NCI-H226 (cell line): ENCODE measurements at regions not wholly inside any gene's neighbourhood (a gene's known extent, or its start where the extent isn't known, plus 50 kb on each side); places are given as distances from the start of the nearest gene placed in this dataset.

Experiments used
- DNase-seq: peaks from one replicate; pipeline ENCODE4 v3.0.0-alpha.2; 2015

DNA sequence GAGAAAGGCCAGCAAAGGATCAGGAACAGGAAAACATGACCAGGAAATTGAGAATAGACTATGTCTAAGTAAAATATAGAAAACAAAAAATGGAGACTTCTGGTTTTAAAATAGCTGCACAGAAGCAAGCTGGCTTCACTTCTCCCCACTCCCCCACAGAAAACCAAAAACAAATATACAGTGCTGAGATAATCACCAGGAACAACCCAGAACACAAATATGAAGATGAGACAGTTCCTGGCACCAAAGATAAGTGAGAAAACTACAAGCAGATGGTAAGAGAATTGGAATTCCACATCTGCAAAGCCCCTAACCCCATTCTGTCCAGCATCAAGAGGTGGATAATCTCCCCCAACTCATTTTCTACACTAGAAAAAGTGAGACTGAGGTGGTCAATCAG, 397.7 kb downstream of the SUCLA2 start:
- peak; percentile 31 for DNase-seq

DNA sequence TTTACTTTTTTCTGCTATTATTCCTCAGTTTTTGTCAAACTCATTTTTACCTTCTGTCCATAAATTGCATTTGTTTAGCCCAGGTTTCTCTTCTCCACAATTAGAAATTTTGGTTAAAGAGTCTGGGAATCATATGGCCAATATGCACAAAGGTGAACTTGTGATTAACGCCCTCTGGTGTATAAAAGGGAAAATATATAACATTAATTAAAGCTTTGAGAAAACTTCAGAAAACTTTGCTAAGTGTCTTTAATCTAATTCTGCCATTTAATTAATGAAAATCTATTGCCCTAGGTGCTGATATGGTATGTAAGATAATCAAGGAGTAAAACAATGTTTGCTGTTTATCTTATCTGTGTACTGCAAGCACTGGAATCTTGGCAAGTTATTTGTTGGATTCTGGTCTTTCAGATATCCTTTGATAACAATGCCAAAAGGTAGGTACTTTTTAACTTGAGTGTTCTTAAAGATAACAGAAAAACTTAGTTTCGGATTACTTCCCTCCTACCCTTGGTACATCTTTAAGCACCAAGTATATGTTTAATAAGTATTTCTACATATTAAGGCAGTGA, 402.6 kb downstream of the SUCLA2 start:
- DNase-seq, result no peak

- DNase-seq, result peak; percentile 17
Observed at GRCh38 chr13:47594833-47595232, 406.2 kb downstream of the SUCLA2 start.

DNA sequence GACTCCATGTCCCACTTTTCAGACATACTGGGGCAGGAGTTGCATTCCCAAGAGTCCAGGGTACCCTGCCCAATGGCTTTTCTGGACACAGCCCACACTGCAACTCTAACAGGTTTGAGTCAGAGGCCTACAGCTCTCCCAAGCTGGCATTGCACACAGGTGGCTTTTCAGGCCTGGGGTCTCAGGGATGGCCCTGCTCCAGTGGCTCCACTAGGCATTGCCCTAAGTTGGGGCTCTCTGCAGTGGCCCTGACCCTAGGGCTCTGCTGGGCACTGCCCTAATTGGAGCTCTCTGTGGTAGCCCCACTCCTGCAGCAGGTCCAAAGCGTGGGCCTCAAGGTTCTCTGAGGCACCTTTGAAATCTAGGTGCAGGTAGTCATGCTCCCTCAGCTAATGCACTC, 408.8 kb downstream of the SUCLA2 start:
- DNase-seq, result no peak

DNA sequence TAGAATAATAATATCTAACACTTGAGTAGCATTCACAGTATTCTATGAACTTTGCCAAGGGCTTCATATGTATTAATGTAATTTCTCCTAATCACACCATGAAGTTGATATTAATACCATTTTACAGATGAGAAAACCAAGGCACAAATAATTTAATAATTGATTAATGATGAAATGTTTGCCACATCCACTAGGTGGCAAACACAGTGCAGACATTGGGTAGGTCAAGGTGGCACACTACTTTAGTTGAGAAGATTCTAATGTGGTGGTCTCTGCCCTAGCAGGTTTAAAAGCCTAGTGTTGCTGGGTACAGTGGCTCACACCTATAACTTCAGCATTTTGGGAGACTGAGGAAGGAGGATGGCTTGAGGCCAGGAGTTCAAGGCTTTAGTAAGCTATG, 412.4 kb downstream of the SUCLA2 start:
- no peak for DNase-seq

DNA sequence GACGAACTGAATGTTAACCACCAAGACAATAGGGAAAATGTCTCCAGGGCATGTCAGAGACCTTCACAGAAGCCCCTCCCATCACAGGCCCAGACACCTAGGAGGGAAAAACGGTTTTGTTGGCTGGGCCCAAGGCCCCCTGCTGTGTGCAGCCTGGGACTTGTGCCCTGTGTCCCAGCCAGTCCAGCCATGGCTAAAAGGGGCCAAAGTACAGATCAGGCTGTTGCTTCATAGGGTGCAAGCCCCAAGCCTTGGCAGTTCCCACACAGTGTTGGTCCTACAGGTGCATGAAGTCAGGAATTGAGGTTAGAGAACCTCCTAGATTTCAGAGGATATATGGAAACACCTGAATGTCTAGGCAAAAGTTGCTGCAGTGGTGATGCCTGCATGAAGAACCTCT, 428.7 kb downstream of the SUCLA2 start:
- no peak for DNase-seq

- DNase-seq, result no peak
Observed at GRCh38 chr13:47564041-47564440, 437.0 kb downstream of the SUCLA2 start.

DNA sequence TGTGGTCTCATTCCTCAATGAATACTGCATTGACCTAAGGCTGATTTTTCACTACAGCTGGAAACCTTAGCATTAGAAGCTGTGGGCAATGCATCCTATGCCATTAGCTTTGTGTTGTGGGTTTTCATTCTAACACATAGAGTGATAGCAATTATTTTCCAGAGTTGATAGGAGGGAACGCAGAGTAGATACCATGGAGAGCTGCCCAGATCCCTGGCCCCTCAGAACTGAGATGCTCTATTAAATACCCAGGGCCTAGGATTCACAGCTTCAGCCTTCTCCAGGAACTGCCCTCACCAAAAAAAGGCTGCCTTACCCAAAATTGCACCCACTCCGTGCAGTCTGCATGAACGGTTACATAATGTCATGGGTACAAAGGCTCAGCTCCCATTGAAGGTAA, 444.4 kb downstream of the SUCLA2 start:
- DNase-seq, result no peak

DNA sequence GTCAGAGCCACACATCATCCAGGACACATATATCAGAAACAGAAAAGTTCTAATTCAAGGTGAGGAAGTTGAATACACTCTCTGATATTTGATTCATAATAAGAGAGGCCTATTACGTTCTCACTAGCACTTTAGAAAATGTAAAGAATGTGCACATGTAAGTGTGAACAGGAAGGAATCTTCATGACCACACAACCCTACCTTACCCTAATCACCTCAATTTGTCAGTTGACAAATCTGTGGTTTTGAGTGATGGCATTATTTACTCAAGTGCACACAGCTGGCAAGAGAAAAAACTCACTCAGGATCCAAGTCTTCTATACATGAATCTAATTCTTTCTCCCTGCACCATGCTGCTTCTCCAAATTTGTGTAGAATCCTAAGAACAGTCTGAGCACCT, 445.8 kb downstream of the SUCLA2 start:
- DNase-seq, result peak; percentile 79

DNA sequence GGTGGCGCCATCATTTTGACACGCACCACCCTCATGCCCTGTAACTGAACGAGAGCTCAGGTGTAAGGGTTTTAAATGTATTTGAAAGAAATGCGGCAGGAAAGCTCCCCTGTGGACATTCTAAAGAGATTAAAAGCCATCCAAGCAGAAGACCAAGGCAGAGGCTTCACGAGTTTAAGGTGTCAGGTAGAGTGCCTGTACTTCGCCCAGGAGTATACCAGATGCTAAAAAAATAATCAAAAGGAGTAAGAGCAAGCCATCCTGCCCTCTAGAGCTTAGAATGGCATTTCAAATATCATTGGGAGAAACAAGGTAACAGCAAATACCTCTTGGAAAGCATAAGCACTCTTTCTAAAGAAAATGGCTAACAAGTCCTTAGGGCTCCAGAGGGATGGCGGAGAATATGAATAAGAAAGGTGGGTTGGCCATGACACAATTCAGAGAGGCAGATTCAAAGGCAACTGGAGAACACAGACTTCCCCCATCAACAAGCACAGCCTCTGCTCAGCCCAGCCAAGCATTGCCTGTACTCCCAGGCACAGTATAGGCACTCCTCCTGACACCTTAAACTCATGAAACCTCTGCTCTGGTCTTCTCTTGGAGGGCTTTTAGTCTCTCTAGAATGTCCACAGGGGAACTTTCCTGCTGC, 447.6 kb downstream of the SUCLA2 start:
- no peak for DNase-seq

DNA sequence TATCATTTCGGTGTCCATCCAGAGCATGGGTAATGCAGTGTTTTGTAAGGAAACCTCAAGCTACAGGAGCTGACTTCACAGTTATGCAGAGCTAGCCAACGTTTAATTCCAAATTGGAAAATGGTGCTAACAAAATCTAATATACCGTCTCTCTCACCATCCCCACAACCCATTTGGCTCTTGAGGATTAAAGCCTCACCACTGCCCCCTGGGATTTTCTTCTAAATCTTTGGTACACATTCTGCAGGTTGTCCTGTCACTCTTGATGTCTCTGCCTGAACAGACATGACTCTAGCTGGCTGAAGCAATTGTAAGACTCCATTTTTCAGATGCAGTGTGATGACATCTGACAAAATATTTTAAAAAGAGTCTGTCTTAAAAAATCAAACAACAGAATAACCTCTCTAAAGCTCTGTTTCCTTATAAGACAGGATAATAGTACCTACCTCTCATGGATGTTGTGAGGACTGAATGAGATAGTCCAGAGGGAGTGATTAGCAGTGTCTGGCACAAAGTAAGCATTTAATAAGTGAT, 451.8 kb downstream of the SUCLA2 start:
- no peak for DNase-seq

GRCh38 chr13:47548294-47548840, 452.7 kb downstream of the SUCLA2 start:
- DNase-seq, result no peak

DNA sequence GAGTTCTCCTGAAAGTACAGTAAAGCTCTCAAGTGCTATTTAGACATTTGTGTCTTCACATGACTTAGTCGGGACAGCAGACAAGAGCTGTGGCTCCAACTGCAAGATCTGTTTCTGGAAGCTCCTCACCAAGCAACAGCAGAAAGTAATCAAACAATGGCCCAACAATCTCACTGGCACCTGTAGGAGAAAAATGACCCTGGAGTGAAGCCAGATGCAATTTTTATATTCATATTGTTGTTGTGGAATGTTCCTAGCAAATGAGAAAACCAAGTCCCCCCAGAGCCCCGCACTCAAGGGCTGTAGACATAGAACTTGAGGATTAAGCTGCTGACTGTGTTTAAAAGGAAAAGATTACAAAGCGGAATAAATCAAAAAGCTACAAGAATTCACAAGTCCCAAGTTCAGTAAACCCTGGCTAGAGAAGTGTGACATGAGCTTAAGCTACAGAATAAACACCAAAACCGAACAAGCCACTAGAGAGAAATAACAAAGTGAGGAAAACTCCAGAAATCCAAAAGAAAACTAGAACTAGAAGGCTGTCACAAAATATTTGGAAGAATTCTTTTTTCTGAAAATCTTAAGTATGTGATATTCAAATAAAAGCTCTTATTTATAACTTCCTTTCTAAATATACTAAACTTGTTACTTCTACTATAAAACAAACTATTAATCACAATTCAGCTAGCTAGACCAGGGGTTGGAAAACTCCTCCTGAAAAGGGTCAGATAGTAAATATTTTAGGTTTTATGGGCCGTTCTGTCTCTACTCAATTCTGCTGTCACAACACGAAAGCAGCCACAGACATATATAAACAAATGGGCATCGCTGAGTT, 454.5 kb downstream of the SUCLA2 start:
- DNase-seq, result no peak

DNA sequence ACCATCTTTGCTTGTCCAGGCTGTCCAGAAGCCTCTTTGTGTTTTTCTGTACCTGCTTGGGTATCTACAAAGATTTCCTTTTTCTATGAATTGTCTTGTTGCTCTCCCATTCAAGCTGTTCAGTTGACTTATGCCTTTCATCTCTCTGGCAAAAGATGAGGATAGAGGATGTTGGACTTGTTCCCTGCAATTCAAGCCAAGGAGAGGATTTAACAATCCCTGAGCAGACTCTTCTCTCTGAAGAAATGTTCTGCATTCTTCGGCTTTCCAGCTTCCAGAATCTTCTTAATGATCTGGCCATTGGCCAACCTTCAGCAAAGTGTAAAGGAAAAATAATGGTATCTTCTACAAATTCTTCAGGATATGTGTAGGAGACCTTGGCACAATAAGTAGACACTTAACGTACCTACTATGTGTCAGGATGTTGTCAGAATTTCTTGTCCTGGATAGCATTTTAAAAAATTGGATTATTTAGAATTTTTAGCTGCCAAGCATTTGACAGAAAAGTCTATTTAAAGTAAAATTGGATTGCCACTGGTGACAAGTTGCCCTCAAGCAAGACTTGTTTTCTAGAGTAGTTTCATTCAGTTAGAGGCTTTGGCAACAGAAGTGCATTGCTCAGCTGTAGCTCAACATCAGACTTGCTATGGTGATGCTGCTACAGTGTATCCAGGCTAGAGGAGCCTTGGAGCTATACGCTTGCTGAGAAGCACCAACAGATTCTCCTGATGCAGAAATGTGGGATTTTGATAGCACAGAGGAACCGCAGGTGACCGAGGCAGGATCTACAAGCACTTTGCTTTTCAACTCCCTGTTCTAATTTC, 455.7 kb downstream of the SUCLA2 start:
- DNase-seq, result no peak

- DNase-seq, result no peak
Observed at GRCh38 chr13:47539317-47539716, 461.8 kb downstream of the SUCLA2 start.

- DNase-seq, result no peak
Observed at GRCh38 chr13:47523771-47524170, 477.3 kb downstream of the SUCLA2 start.

- DNase-seq, result no peak
Observed at GRCh38 chr13:47521890-47522487, 479.1 kb downstream of the SUCLA2 start.

GRCh38 chr13:47519626-47520025, 481.4 kb downstream of the SUCLA2 start:
- DNase-seq, result no peak

DNA sequence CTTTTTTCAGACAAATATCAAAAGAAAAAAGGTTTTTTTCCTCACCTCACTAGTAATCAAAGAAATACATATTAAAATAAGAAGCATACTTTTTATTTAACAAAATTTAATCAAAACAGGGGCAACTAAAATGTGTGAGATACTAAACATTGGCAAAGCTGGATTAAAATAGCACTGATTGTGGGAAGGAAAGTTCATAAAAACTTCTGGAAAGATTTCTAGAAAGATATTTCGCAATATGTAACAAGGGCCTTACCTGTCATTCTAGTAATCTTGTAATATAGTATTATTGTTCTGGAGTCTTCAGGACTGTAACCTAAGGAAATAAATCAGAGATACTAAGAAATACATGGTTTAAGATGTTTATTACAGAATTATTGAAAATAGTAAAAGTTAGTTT, 482.5 kb downstream of the SUCLA2 start:
- DNase-seq, result no peak

DNA sequence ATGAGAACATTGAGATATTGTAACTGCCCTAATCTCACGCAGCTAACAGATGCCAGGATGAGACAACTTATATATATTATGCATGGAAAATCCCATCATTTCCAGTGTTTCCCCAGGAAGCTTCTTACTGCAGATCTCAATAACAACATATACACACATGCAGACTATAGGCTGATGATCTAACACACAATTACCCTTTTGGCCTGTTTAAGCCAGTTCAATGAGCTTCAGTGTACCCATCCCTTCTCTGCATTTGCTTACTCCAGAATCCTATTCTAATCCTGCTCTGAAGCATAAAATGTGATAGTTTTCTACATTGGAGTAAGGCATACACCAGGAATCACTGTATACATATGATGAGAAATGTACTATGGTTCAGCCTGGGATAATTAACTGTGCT, 489.4 kb downstream of the SUCLA2 start:
- DNase-seq, result no peak

DNA sequence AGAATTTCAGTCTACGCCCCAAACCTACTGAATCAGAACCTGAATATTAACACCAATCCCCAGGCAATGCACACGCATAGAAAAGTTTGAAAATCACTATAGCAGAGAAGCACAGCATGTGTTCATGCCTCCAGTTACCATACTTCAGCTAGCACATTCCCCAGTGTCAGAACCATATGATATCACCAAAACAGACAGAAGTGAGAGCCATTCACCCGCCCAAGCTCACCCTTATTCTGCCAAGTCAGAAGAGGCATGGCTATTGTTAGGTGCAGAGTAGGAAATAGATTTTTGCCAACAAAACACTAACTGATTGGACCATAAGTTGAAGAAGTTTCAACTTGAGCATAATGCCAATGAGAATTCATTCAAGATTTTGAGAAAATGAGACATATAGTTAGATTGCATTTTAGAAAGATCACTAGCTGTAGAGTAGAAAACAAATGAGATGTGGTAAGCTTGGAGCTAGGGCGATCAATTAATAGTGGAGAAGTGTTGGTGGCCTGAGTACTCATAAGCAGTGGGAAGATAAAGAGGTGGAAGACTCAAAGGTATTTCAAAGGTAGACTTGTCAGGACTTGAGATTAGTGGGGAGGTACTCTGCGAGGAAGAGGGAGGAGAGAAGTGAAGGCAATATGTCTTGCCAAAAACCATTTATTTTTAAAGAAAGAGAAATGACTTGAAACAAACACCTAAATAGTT, 492.4 kb downstream of the SUCLA2 start:
- no peak for DNase-seq

- DNase-seq, result no peak
Observed at GRCh38 chr13:47503475-47503874, 497.6 kb downstream of the SUCLA2 start.
